OCI-LY7 (cell line): ENCODE measurements at regions not wholly inside any gene's neighbourhood (a gene's known extent, or its start where the extent isn't known, plus 50 kb on each side); places are given as distances from the start of the nearest gene placed in this dataset.

Experiments used
- BruUV-seq: library from RNA; stranded (reverse); fragments of 400-500 nt; replicated peaks from 2 replicates; lab custom pipeline; 2021; lab: Mats Ljungman, UMichigan
- CTCF ChIA-PET: fragments of 300-600 bp; sonication (Branson Sonifier 250); formaldehyde crosslinking; loops from one replicate; lab custom pipeline; 2022; ENCODE audit warnings: antibody characterized with exemption; ENCODE audit not compliant: unreplicated experiment; lab: Charles Lee
- POLR2A ChIA-PET: fragments of 300-600 bp; sonication (Branson Sonifier 250); formaldehyde crosslinking; loops from one replicate; lab custom pipeline; 2022; ENCODE audit warnings: antibody characterized with exemption; lab: Charles Lee
- DNase-seq: peaks from one replicate; pipeline ENCODE4 v3.0.0-alpha.2; 2015; ENCODE audit warnings: low spot score
- H2AFZ ChIP-seq: fragments of 200-600 bp; sonication (generic), shearing (Covaris generic); 2 replicates; pipeline ENCODE4 v1.6.1; 2014; ENCODE audit warnings: mild to moderate bottlenecking, antibody characterized with exemption, low read length, moderate library complexity
- H3K27ac ChIP-seq: fragments of 200-600 bp; sonication (generic); 2 replicates; pipeline ENCODE4 v1.5.1; 2014; ENCODE audit warnings: mixed run types, low read depth, mild to moderate bottlenecking, moderate library complexity, low read length, inconsistent platforms; ENCODE audit not compliant: poor library complexity, severe bottlenecking
- H3K36me3 ChIP-seq: fragments of 200-600 bp; sonication (generic); 2 replicates; pipeline ENCODE4 v1.6.1; 2014; ENCODE audit warnings: mild to moderate bottlenecking, antibody characterized with exemption, low read length, moderate library complexity, mixed read lengths; ENCODE audit not compliant: insufficient read depth
- H3K4me1 ChIP-seq: fragments of 200-600 bp; sonication (generic); 2 replicates; pipeline ENCODE4 v1.5.1; 2014; ENCODE audit warnings: mild to moderate bottlenecking, low read length; ENCODE audit not compliant: insufficient read depth, poor library complexity, severe bottlenecking
- H3K4me2 ChIP-seq: fragments of 200-600 bp; sonication (generic); 2 replicates; pipeline ENCODE4 v1.6.1; 2014; ENCODE audit warnings: mild to moderate bottlenecking, low read length
- H3K4me3 ChIP-seq: fragments of 200-600 bp; sonication (generic); 2 replicates; pipeline ENCODE4 v1.5.1; 2014; ENCODE audit warnings: mild to moderate bottlenecking, low read depth, low read length; ENCODE audit not compliant: poor library complexity, severe bottlenecking
- H3K79me2 ChIP-seq: fragments of 200-600 bp; sonication (generic); 2 replicates; pipeline ENCODE4 v1.6.1; 2016; ENCODE audit warnings: low read depth, mild to moderate bottlenecking, low read length, moderate library complexity, mixed read lengths; ENCODE audit not compliant: insufficient read depth
- H3K9me2 ChIP-seq: fragments of 200-600 bp; sonication (generic); 2 replicates; pipeline ENCODE4 v1.6.1; 2016; ENCODE audit warnings: mild to moderate bottlenecking, low read length, mixed read lengths; ENCODE audit not compliant: insufficient read depth
- H3K9me3 ChIP-seq: fragments of 200-600 bp; sonication (generic); 2 replicates; pipeline ENCODE4 v1.6.1; 2014; ENCODE audit warnings: mild to moderate bottlenecking, mixed run types, low read length, mixed read lengths
- H4K20me1 ChIP-seq: fragments of 200-600 bp; sonication (generic); 2 replicates; pipeline ENCODE4 v1.6.1; 2014; ENCODE audit warnings: mild to moderate bottlenecking, antibody characterized with exemption, low read length, moderate library complexity, mixed read lengths; ENCODE audit not compliant: insufficient read depth
- EZH2phosphoT487 ChIP-seq: fragments of 200-600 bp; sonication (generic); IDR thresholded peaks from 2 replicates; pipeline ENCODE4 v1.6.1; 2018; ENCODE audit warnings: low read depth, borderline replicate concordance, mild to moderate bottlenecking, mixed run types, antibody characterized with exemption, low read length, moderate library complexity, mixed read lengths
- intact Hi-C: fragments of 100-400 bp; cut with micrococcal nuclease; formaldehyde crosslinking; loops from one replicate; pipeline ENCODE4 v1.10.0; 2022; ENCODE audit not compliant: unreplicated experiment
- TF ChIP-seq, protein P1 (sequence below): fragments of 200-600 bp; sonication (generic); conservative IDR thresholded peaks from 2 replicates; pipeline ENCODE4 v1.5.1; 2014; ENCODE audit warnings: mild to moderate bottlenecking, antibody characterized with exemption, low read length, moderate library complexity, mixed read lengths

GRCh38 chr4:187020676-187021075 is 297.0 kb upstream of the FAT1 start:
- no peak overlapping the region for H3K4me2 ChIP-seq
- H3K27ac ChIP-seq, result no peak overlapping the region
- no peaks in the 10 kb centered on the region for H3K9me2 ChIP-seq
- BruUV-seq, result no TSS peak
- ChIA-PET POLR2A (interaction anchor here (0.7 to 1.2 kb wide), 3 partner anchors 95 to 571 kb away, joined by 3 read pairs; no protein-coding TSS in a partner anchor), CTCF (no interaction called here)
- no peaks in the 10 kb centered on the region for H3K4me1 ChIP-seq
- intact Hi-C loops, result no loop called here
- no peak overlapping the region for H3K4me3 ChIP-seq
- H3K79me2 ChIP-seq, result no peaks in the 10 kb centered on the region
- H2AFZ ChIP-seq, result no peak overlapping the region
- H3K36me3 ChIP-seq, result no peaks in the 10 kb centered on the region
- TF ChIP-seq, protein P1, sequence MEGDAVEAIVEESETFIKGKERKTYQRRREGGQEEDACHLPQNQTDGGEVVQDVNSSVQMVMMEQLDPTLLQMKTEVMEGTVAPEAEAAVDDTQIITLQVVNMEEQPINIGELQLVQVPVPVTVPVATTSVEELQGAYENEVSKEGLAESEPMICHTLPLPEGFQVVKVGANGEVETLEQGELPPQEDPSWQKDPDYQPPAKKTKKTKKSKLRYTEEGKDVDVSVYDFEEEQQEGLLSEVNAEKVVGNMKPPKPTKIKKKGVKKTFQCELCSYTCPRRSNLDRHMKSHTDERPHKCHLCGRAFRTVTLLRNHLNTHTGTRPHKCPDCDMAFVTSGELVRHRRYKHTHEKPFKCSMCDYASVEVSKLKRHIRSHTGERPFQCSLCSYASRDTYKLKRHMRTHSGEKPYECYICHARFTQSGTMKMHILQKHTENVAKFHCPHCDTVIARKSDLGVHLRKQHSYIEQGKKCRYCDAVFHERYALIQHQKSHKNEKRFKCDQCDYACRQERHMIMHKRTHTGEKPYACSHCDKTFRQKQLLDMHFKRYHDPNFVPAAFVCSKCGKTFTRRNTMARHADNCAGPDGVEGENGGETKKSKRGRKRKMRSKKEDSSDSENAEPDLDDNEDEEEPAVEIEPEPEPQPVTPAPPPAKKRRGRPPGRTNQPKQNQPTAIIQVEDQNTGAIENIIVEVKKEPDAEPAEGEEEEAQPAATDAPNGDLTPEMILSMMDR, result no peak
- H3K9me3 ChIP-seq, result no peaks in the 10 kb centered on the region
- no peaks in the 10 kb centered on the region for H4K20me1 ChIP-seq
- DNase-seq, result no peak

- Histone ChIP-seq H3K9me2 (no peaks in the 10 kb centered on the region), H3K4me1 (no peaks in the 10 kb centered on the region), H3K27ac (no peak overlapping the region), H2AFZ (no peak overlapping the region), H3K36me3 (no peaks in the 10 kb centered on the region), H3K79me2 (no peaks in the 10 kb centered on the region), H3K9me3 (no peaks in the 10 kb centered on the region), H4K20me1 (no peaks in the 10 kb centered on the region), H3K4me2 (no peak overlapping the region), H3K4me3 (no peak overlapping the region)
- POLR2A ChIA-PET, result interaction anchor here (0.7 to 0.8 kb wide), 3 partner anchors 16 to 490 kb away, joined by 3 read pairs; no protein-coding TSS in a partner anchor
- intact Hi-C loops, result no loop called here
- TF ChIP-seq EZH2phosphoT487, result no peak
- TF ChIP-seq, protein P1, result no peak
- CTCF ChIA-PET, result no interaction called here
- BruUV-seq, result no TSS peak
- DNase-seq, result no peak
Measured at GRCh38 chr4:187021436-187022205, 298.0 kb upstream of the FAT1 start.

- Histone ChIP-seq H4K20me1 (no peaks in the 10 kb centered on the region), H3K4me3 (no peak overlapping the region), H3K36me3 (no peaks in the 10 kb centered on the region), H2AFZ (no peak overlapping the region), H3K4me1 (no peaks in the 10 kb centered on the region), H3K79me2 (no peaks in the 10 kb centered on the region), H3K4me2 (no peak overlapping the region), H3K9me2 (no peaks in the 10 kb centered on the region), H3K9me3 (peaks cover 5% of the 10 kb centered on the region; the same call in 1 of the 2 replicates), H3K27ac (no peak overlapping the region)
- intact Hi-C loops, result no loop called here
- POLR2A ChIA-PET, result interaction anchor here (0.6 to 0.7 kb wide), 2 partner anchors 8 kb away, joined by 3 read pairs; no protein-coding TSS in a partner anchor
- BruUV-seq, result no TSS peak
- DNase-seq, result no peak
- TF ChIP-seq, protein P1, result no peak
- no peak for TF ChIP-seq EZH2phosphoT487
- CTCF ChIA-PET, result no interaction called here
Measured at GRCh38 chr4:187027272-187027671, 303.6 kb upstream of the FAT1 start.
